GM10248 (cell line): ENCODE measurements at regions not wholly inside any gene's neighbourhood (a gene's known extent, or its start where the extent isn't known, plus 50 kb on each side); places are given as distances from the start of the nearest gene placed in this dataset.

Experiments used
- CTCF ChIA-PET: fragments of 300-600 bp; sonication (Branson Sonifier 250); formaldehyde crosslinking; extraction: SDS; loops from one replicate; lab custom pipeline; 2021; ENCODE audit warnings: antibody characterized with exemption; lab: Yijun Ruan, JAX
- POLR2A ChIA-PET: fragments of 350-650 bp; sonication (Branson Sonifier 250); formaldehyde crosslinking; extraction: SDS; loops from one replicate; lab custom pipeline; 2020; ENCODE audit warnings: antibody characterized with exemption; lab: Yijun Ruan, JAX
- DNase-seq: peaks from one replicate; pipeline ENCODE4 v3.0.0; 2012; ENCODE audit errors: extremely low spot score
- TF ChIP-seq, protein P1 (sequence below): IDR thresholded peaks from 2 replicates; pipeline ENCODE4 v1.5.1; 2012; ENCODE audit warnings: mild to moderate bottlenecking, low read depth; ENCODE audit errors: extremely low read depth, missing control alignments, control extremely low read depth

GRCh38 chr2:129302561-129303183 lies 676.8 kb upstream of the RAB6C start:
- TF ChIP-seq, protein P1, sequence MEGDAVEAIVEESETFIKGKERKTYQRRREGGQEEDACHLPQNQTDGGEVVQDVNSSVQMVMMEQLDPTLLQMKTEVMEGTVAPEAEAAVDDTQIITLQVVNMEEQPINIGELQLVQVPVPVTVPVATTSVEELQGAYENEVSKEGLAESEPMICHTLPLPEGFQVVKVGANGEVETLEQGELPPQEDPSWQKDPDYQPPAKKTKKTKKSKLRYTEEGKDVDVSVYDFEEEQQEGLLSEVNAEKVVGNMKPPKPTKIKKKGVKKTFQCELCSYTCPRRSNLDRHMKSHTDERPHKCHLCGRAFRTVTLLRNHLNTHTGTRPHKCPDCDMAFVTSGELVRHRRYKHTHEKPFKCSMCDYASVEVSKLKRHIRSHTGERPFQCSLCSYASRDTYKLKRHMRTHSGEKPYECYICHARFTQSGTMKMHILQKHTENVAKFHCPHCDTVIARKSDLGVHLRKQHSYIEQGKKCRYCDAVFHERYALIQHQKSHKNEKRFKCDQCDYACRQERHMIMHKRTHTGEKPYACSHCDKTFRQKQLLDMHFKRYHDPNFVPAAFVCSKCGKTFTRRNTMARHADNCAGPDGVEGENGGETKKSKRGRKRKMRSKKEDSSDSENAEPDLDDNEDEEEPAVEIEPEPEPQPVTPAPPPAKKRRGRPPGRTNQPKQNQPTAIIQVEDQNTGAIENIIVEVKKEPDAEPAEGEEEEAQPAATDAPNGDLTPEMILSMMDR = no peak
- ChIA-PET CTCF (no interaction called here), POLR2A (no interaction called here)
- DNase-seq = no peak

DNA sequence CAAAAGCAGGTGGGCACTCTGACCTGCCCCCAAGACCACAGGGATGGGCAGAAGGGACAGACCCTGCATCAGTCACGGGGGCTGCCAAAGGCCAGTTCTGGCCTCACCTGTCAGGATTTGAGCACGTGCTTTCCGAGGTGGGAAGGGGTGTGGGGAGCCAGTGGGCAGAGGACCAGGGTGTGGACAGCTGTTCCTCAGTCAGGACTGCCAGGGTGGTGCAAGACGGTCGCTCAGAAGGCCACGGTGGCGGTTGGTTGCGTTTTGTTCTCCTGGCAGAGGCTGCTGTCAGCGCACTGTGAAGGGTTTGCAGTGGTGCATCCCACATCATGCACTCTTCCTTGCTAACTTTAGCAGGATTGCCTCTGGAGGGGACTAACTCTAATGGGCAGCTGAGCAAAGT lies 665.3 kb upstream of the RAB6C start:
- TF ChIP-seq, protein P1 = no peak
- POLR2A ChIA-PET = no interaction called here
- DNase-seq = no peak
- CTCF ChIA-PET = interaction anchor here (1.0 kb wide), 2 partner anchors 26 to 51 kb away, joined by 3 read pairs; no protein-coding TSS in a partner anchor

DNA sequence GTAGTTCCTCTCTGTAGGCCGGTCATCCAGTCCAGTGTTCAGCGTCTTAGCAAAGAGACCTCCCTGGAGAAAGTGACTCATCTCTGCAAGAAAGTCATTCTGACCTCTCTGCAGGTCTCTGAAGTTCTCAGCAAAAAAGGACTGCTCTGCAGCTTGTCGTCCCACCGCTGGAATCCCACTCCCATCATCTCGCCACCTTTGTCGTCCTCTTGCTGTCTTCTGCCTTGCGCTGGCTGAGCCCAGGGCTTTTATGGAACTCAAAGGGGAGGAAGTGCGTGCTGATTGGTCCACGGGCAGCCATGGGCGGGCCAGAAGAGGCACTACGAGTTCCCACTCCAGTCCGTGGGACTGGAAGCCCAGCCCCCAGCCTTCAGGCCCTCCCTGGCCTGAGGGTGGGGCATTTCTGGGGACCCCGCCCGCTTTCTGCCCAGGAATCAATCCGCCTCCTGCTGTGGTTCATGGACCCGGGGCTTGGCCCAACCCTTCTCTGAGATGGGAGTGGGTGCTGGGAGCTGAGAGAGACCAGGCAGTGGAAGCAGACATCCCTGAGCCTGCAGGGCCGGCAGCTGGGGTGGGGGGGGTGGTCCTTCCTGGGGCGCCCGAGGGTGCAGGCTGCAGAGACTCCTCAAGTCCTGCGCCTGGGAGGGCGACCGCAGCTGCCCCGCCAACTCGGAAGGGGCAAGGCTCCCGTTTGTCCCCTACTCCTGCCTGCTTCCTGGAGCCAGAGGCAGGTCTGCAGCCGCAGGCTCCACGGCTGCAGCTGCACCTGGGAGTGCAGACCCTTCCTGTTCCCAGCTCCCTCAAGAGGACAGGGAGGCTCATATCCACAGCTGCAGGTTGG lies 660.7 kb upstream of the RAB6C start:
- TF ChIP-seq, protein P1 = no peak
- ChIA-PET POLR2A (no interaction called here), CTCF (no interaction called here)
- no peak for DNase-seq

GRCh38 chr2:129319422-129319717 lies 660.1 kb upstream of the RAB6C start:
- TF ChIP-seq, protein P1 = no peak
- ChIA-PET CTCF (no interaction called here), POLR2A (no interaction called here)
- DNase-seq = no peak

DNA sequence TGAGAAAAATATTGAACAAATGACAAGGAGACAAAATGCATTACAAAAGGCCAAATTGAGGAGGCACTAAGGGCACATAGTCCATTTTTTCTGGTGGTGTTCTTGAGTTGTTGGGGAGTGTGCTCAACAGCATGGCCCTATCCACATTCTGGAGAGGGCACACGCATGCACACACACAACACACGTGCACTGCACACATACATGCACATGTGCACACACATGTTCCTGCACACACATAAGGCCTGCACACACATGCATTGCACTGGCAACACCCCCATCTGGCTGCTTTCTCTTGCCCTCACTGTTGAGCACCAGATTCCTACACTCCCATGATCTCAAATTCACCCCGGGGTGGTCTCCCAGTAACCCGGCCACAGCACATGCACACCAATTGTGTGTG lies 659.2 kb upstream of the RAB6C start:
- TF ChIP-seq, protein P1 = no peak
- POLR2A ChIA-PET = no interaction called here
- DNase-seq = no peak
- CTCF ChIA-PET = no interaction called here

DNA sequence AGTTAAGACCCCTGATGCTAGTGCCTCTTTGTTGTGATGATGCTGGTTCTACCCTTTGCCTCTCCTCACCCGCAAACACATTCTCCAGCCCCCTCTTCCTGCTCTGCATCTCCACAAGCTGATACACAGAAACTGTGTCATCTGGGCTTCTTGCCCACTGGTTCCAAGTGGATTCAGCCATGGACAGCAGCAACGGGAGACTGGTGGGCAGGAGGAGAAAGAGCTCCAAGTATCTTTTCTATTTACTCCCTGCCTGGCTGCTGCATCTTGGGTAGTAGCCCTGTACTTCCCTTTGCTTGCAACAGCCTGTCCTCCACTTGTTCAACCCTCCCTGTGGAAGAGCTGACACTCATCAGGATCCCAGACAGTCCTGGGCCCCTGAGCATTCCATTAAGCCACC lies 655.1 kb upstream of the RAB6C start:
- POLR2A ChIA-PET = interaction anchor here (0.6 kb wide), 1 partner anchor 13 kb away, joined by 4 read pairs; no protein-coding TSS in a partner anchor
- TF ChIP-seq, protein P1 = no peak
- no peak for DNase-seq
- CTCF ChIA-PET = interaction anchor here (1.2 kb wide), 1 partner anchor 12 kb away, joined by 3 read pairs; no protein-coding TSS in a partner anchor
